Gastrocnemius medialis (tissue), 4 donors: ENCODE measurements at regions not wholly inside any gene's neighbourhood (a gene's known extent, or its start where the extent isn't known, plus 50 kb on each side); places are given as distances from the start of the nearest gene placed in this dataset.

ENCODE experiments used
- ATAC-seq, 2 donors: fragments of 150-250 bp; one replicate each; pipeline ENCODE4 v1.9.1; 2016
- DNase-seq, 2 donors: peaks; one replicate each; pipeline ENCODE4 v3.0.0-alpha.2; 2019
- H3K27ac ChIP-seq, 4 donors: fragments of 200-600 bp; sonication (generic); 1 replicate in 1 of 4; 2 replicates in 3 of 4; pipeline ENCODE4 v1.5.1; 2016 to 2018; ENCODE audit warnings: mild to moderate bottlenecking in 2 of 4, moderate library complexity in 1 of 4
- H3K27me3 ChIP-seq, 3 donors: fragments of 200-600 bp; sonication (generic) in 2 of 3; 1 replicate in 1 of 3; 2 replicates in 2 of 3; pipeline versions ENCODE4 v1.5.1 to v1.6.0; 2016 to 2019; ENCODE audit warnings: mild to moderate bottlenecking in 1 of 3, moderate library complexity in 1 of 3
- H3K36me3 ChIP-seq, 2 donors: fragments of 200-600 bp; sonication (generic) in 1 of 2; one replicate each; pipeline ENCODE4 v1.5.1; 2017 to 2018
- H3K4me1 ChIP-seq, 2 donors: fragments of 200-600 bp; sonication (generic) in 1 of 2; one replicate each; pipeline ENCODE4 v1.5.1; 2016 to 2017; ENCODE audit warnings: mild to moderate bottlenecking in 2 of 2
- H3K4me3 ChIP-seq, 4 donors: fragments of 200-600 bp; sonication (generic) in 3 of 4; 1 replicate in 1 of 4; 2 replicates in 3 of 4; pipeline ENCODE4 v1.5.1; 2016 to 2019; ENCODE audit warnings: mild to moderate bottlenecking in 2 of 4
- H3K9me3 ChIP-seq, 3 donors: fragments of 200-600 bp; sonication (generic) in 2 of 3; 1 replicate in 1 of 3; 2 replicates in 2 of 3; pipeline ENCODE4 v1.5.1; 2016 to 2019
- POLR2A ChIP-seq, 2 donors: fragments of 450-650 bp; IDR thresholded peaks; one replicate each; pipeline ENCODE4 v1.6.1; 2017; ENCODE audit warnings: antibody characterized with exemption in 2 of 2, mild to moderate bottlenecking in 2 of 2, moderate library complexity in 2 of 2
- in situ Hi-C, 4 donors: fragments of 200-750 bp; cut with MboI; loops; one replicate each; pipeline versions ENCODE4 v1.15.0 to v1.8.0; 2017; ENCODE audit warnings: low sequenced_read_pairs in 4 of 4
- intact Hi-C: fragments of 100-400 bp; cut with DNase I; formaldehyde crosslinking; loops from one replicate; pipeline ENCODE4 v1.15.1; 2023; ENCODE audit warnings: low total_unique reads
- TF ChIP-seq, protein P1 (sequence below), 5 experiments: fragments of 450-650 bp in 3 of 5; fragments of 200-600 bp in 2 of 5; sonication (generic) in 2 of 5; IDR thresholded peaks in 4 of 5; conservative IDR thresholded peaks in 1 of 5; 1 replicate in 4 of 5; 2 replicates in 1 of 5; pipeline ENCODE4 v1.5.1; 2016 to 2019; ENCODE audit warnings: antibody characterized with exemption in 5 of 5, mild to moderate bottlenecking in 3 of 5, moderate library complexity in 3 of 5

DNA sequence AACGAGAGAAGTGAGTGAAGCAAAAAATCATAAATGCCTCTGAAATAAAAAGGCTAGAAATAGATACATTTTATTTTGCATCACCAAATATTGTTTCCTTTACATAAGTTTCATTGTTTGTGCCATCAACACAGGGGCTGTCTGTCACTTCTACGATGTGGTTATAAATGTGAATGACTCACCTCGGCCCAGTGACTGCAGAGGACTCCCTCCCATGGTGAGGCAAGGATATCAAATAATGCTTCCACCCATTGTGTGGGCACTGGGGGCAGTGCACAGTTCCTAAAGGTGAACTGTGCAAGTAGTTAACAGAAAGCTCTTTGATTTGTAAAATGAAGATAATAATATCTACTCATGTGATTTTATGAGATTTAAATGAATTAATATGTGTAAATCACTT is 230.3 kb upstream of the NEIL3 start:
- H3K36me3 ChIP-seq = no peaks in the 10 kb centered on the region
- no peak for DNase-seq
- in situ Hi-C loops (no loop called here), intact Hi-C loops (no loop called here)
- no peaks in the 10 kb centered on the region for H3K9me3 ChIP-seq
- H3K4me1 ChIP-seq = no peaks in the 10 kb centered on the region
- no peak overlapping the region for H3K27ac ChIP-seq
- no peak overlapping the region for H3K4me3 ChIP-seq
- TF ChIP-seq, protein P1, sequence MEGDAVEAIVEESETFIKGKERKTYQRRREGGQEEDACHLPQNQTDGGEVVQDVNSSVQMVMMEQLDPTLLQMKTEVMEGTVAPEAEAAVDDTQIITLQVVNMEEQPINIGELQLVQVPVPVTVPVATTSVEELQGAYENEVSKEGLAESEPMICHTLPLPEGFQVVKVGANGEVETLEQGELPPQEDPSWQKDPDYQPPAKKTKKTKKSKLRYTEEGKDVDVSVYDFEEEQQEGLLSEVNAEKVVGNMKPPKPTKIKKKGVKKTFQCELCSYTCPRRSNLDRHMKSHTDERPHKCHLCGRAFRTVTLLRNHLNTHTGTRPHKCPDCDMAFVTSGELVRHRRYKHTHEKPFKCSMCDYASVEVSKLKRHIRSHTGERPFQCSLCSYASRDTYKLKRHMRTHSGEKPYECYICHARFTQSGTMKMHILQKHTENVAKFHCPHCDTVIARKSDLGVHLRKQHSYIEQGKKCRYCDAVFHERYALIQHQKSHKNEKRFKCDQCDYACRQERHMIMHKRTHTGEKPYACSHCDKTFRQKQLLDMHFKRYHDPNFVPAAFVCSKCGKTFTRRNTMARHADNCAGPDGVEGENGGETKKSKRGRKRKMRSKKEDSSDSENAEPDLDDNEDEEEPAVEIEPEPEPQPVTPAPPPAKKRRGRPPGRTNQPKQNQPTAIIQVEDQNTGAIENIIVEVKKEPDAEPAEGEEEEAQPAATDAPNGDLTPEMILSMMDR (IDR thresholded peaks at IDR 0.05 in 4 of 5, conservative IDR thresholded peaks at IDR 0.05 in 1 of 5) = no peak
- no peak for TF ChIP-seq POLR2A (IDR thresholded peaks at IDR 0.05)
- no peak for ATAC-seq
- no peaks in the 10 kb centered on the region for H3K27me3 ChIP-seq

DNA sequence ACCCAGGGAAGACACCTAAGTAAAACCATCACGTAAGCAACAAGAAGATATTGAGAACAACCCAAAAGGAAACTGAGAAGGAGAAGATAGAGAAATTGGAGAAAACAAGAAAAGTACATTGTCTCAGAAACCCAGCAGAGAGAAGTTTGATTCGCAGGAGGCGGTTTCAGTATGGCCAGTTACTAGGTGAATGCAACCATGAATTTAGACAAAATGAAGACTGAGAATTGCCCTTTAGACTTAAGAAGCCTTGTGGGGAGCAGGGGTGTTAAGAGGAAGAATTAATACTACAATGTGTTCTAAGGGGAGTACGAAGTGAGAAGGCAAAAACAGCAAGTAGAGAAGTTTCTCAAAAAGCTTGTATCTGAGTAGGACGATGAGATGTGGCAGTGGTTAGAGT is 229.3 kb upstream of the NEIL3 start:
- H3K4me3 ChIP-seq = no peak overlapping the region
- H3K27me3 ChIP-seq = no peaks in the 10 kb centered on the region
- no peaks in the 10 kb centered on the region for H3K36me3 ChIP-seq
- TF ChIP-seq POLR2A (IDR thresholded peaks at IDR 0.05) = no peak
- TF ChIP-seq, protein P1 (IDR thresholded peaks at IDR 0.05 in 4 of 5, conservative IDR thresholded peaks at IDR 0.05 in 1 of 5) = no peak
- intact Hi-C loops = no loop called here
- no peaks in the 10 kb centered on the region for H3K9me3 ChIP-seq
- no peak for DNase-seq
- no peaks in the 10 kb centered on the region for H3K4me1 ChIP-seq
- no peak overlapping the region for H3K27ac ChIP-seq
- in situ Hi-C loops = no loop called here
- ATAC-seq = no peak

DNA sequence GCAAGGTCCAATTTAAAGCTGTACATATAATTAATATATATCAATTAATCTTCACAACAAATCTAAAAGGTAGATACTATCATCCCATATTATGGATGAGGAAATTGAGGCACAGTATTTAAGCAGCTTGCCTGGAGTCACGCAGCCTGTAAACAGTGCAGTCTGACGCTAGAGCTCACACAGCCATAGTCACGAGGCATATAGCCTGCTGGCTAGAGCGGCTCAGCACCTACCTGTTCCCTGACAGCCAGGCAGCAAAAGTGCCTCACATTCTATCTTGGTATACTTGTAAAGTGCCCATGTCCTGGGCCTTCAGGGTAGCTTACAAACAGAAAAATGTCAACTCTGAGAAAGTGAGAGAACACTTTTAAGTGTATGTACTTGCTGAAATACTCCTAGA is 222.6 kb upstream of the NEIL3 start:
- in situ Hi-C loops = no loop called here
- ATAC-seq = no peak
- no peak for DNase-seq
- TF ChIP-seq, protein P1 (IDR thresholded peaks at IDR 0.05 in 4 of 5, conservative IDR thresholded peaks at IDR 0.05 in 1 of 5) = no peak
- no peak for TF ChIP-seq POLR2A (IDR thresholded peaks at IDR 0.05)
- no peak overlapping the region for H3K4me3 ChIP-seq
- H3K27ac ChIP-seq = no peak overlapping the region
- no peaks in the 10 kb centered on the region for H3K36me3 ChIP-seq
- H3K4me1 ChIP-seq = no peaks in the 10 kb centered on the region
- H3K9me3 ChIP-seq = no peaks in the 10 kb centered on the region
- intact Hi-C loops = no loop called here
- H3K27me3 ChIP-seq = no peaks in the 10 kb centered on the region

DNA sequence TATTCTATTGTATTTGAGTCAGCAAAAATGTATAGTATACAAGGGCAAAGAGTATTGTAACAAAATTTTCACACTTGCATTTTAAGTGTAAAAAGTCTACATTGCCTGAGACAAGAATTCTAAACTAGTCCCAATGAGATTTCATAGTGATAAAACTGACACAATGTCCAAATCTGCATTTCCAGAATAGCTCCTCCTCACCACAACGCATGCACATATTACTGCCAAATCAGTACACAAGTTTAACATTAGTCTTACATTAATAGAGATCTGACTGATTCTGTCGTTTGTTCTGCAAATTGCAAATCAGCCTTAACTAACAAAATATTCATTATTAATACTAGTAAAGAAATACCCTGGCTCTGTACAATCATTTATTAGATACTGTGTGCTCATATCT is 222.2 kb upstream of the NEIL3 start:
- ATAC-seq = no peak
- Histone ChIP-seq H3K4me3 (no peak overlapping the region), H3K27me3 (no peaks in the 10 kb centered on the region), H3K4me1 (no peaks in the 10 kb centered on the region), H3K9me3 (no peaks in the 10 kb centered on the region), H3K27ac (no peak overlapping the region), H3K36me3 (no peaks in the 10 kb centered on the region)
- intact Hi-C loops (no loop called here), in situ Hi-C loops (no loop called here)
- no peak for TF ChIP-seq POLR2A (IDR thresholded peaks at IDR 0.05)
- TF ChIP-seq, protein P1 (IDR thresholded peaks at IDR 0.05 in 4 of 5, conservative IDR thresholded peaks at IDR 0.05 in 1 of 5) = no peak
- DNase-seq = no peak

DNA sequence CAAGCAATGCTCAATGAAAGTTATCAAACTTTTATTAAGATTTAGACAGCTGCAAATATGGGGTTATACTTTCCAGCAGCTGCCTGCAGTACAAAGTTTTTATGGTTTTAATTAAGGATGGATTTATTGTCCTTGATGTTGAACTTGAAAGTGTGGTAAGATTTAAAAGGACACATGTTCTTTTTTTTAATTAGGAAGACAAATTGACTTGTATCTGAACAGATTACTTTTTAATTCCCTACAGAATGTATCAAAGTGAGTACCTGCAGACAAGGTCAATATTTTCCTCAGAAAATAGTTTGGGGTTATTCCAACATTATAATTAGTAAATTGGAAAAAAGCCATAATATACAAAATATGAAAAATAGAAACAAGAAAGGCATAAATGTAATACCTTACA is 218.2 kb upstream of the NEIL3 start:
- Histone ChIP-seq H3K9me3 (no peaks in the 10 kb centered on the region), H3K36me3 (no peaks in the 10 kb centered on the region), H3K4me1 (no peaks in the 10 kb centered on the region), H3K4me3 (no peak overlapping the region), H3K27me3 (no peaks in the 10 kb centered on the region), H3K27ac (no peak overlapping the region)
- intact Hi-C loops = no loop called here
- no peak for ATAC-seq
- TF ChIP-seq, protein P1 (IDR thresholded peaks at IDR 0.05 in 4 of 5, conservative IDR thresholded peaks at IDR 0.05 in 1 of 5) = no peak
- TF ChIP-seq POLR2A (IDR thresholded peaks at IDR 0.05) = no peak
- in situ Hi-C loops = no loop called here
- no peak for DNase-seq
